WTC11 (cell line): ENCODE measurements at regions not wholly inside any gene's neighbourhood (a gene's known extent, or its start where the extent isn't known, plus 50 kb on each side); places are given as distances from the start of the nearest gene placed in this dataset.
"Not testable (repeated sequence)": the region's sequence is repeated elsewhere in the genome, so short reads cannot be mapped to it uniquely, and the experiment has no call there.

ENCODE experiments used
- CREB1 ChIP-seq: sonication (generic); formaldehyde crosslinking; IDR thresholded peaks from 2 replicates; pipeline ENCODE4 v1.8.0; 2023; ENCODE audit warnings: mild to moderate bottlenecking, missing genetic modification reagents
- CTCF ChIP-seq: fragments of 200-600 bp; IDR thresholded peaks from 2 replicates; pipeline ENCODE4 v1.8.0; 2022; ENCODE audit warnings: antibody characterized with exemption
- NR2C2 ChIP-seq: sonication (generic); formaldehyde crosslinking; IDR thresholded peaks from 2 replicates; pipeline ENCODE4 v1.8.0; 2022; ENCODE audit warnings: mild to moderate bottlenecking, missing genetic modification reagents
- ZBTB43 ChIP-seq: sonication (generic); formaldehyde crosslinking; IDR thresholded peaks from 2 replicates; pipeline ENCODE4 v1.8.1; 2023; ENCODE audit warnings: mild to moderate bottlenecking, missing genetic modification reagents

GRCh38 chr7:67497914-67498313 lies 501.3 kb downstream of the TYW1 start:
- TF ChIP-seq CREB1 (CRISPR knock-in tag); CTCF; NR2C2 (CRISPR knock-in tag); ZBTB43 (CRISPR knock-in tag): not testable (repeated sequence)
